NCI-H526 treated with DMSO at 0.1 percent for 48 hours (cell line): ENCODE measurements at regions not wholly inside any gene's neighbourhood (a gene's known extent, or its start where the extent isn't known, plus 50 kb on each side); places are given as distances from the start of the nearest gene placed in this dataset.
A peak's percentile ranks its signal among the peaks of the same experiment; 100 is the strongest.
"Not testable (repeated sequence)": the region's sequence is repeated elsewhere in the genome, so short reads cannot be mapped to it uniquely, and the experiment has no call there.

Experiments used
- DNase-seq: peaks from one replicate; lab custom pipeline; 2025; lab: John Stamatoyannopoulos, UW

- no peak for DNase-seq
Observed at GRCh38 chr1:60540141-60540540, 466.6 kb upstream of the C1orf87 start.

GRCh38 chr1:60535713-60536112, 462.1 kb upstream of the C1orf87 start:
- no peak for DNase-seq

GRCh38 chr1:60527567-60527966, 454.0 kb upstream of the C1orf87 start:
- no peak for DNase-seq

GRCh38 chr1:60516996-60517395, 443.4 kb upstream of the C1orf87 start:
- DNase-seq: no peak

DNA sequence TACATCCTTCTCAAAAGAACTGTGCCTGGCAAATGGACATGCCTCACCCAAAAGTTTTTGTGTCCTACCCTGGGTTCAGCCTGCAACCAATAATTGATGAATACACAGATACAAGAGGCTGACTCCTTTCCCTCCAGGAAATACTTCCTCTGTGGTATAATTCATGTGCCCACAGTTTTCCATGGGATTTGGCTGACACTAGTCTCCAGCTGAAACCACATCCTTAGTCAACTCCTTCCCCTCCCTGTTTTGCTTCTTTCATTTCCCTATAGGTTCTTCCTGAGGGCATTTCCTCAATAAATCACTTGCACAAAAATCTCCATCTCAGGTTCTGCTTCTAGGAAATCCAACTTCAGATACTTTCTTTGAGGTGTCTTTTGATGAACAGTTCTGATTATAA, 436.6 kb upstream of the C1orf87 start:
- no peak for DNase-seq

DNA sequence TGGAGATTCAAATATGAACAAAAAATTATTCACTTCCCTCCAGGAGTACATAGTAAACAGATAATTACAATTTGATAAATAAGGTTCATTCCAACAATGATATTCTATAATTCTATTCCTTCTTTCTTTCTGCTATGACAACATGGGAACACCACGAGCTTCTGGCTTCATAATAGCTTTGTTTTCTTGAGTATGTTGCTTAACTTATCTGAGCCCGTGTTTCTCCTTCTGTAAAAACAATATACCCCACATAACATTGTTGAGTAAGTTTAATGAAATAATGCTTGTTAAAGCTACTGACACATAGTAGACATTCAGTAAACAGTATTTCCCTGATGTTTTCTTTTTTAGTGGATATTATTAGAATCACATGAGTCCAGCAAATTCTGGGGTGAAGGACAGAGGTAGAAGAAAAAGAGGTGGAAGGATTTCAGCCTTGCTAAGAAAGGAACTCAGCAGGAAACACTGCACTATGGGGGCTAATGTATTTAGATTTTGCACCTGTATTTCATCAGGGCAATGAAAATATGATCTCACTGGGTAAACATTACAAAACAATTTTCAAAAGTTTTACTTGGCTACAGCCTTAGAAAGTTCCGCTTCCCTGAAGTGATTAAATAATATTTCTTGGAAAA, 430.8 kb upstream of the C1orf87 start:
- no peak for DNase-seq

- DNase-seq: peak; percentile 26
Observed at GRCh38 chr1:60503266-60503925, 429.8 kb upstream of the C1orf87 start.

DNA sequence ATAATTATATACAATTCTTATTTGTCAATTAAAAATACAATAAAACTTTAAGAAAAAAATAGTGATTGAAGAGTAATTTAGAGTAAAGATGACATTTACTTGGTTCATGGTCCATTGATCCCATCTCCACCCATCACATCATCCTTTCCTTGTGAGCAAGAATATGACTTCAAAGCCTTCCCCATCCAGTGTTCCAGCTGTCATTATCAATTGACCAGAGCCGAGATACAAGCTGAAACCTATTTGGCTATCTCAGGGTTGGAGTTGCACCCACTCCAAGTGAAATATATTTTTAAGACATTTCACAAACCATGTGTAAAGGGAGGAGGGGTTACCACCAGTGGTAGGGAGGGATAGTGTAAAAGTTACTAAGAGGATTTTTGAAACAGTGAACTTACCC, 428.9 kb upstream of the C1orf87 start:
- no peak for DNase-seq

- not testable (repeated sequence) for DNase-seq
Observed at GRCh38 chr1:60489916-60490480, 416.4 kb upstream of the C1orf87 start.

DNA sequence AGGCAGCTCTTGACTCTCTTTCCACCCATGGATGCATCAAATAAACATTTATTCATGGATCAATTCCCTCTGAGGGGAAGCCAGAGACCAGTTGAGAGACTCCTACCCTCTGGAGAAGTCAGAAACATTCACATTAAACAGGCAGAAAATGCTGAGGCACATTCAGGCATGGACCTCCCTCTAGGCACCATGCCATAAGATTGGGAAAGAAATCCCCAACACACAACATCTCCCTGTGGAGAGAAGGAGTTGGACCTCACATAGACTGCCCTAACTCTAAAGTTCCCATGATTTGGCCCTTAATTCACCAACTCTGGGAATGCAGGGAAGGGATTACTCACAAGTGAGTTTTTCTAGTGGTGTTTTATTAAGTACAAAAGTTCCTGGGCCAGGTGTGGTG, 415.3 kb upstream of the C1orf87 start:
- DNase-seq: no peak

- DNase-seq: no peak
Observed at GRCh38 chr1:60487565-60488345, 414.2 kb upstream of the C1orf87 start.

GRCh38 chr1:60483509-60483908, 409.9 kb upstream of the C1orf87 start:
- peak; percentile 35 for DNase-seq

DNA sequence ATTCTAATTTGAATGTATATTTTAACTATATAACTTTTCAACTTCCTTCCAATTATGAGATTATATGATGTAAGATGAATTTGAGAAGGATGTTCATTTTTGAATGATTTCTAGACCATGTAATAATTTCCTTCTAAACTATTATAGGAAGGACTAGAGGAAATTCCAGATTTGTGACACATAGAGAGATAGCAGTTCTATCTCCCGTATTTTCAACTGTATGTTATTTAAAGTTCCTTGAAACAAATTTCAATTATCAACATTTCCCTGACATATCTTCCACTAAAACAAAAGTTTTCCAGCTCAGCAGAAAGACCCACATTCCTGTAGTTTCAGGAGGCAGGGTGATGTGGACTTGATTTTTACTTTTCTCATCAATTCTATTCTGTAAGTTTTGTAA, 396.7 kb upstream of the C1orf87 start:
- DNase-seq: no peak

GRCh38 chr1:60463786-60464185, 390.2 kb upstream of the C1orf87 start:
- DNase-seq: no peak

GRCh38 chr1:60463146-60463545, 389.6 kb upstream of the C1orf87 start:
- no peak for DNase-seq

DNA sequence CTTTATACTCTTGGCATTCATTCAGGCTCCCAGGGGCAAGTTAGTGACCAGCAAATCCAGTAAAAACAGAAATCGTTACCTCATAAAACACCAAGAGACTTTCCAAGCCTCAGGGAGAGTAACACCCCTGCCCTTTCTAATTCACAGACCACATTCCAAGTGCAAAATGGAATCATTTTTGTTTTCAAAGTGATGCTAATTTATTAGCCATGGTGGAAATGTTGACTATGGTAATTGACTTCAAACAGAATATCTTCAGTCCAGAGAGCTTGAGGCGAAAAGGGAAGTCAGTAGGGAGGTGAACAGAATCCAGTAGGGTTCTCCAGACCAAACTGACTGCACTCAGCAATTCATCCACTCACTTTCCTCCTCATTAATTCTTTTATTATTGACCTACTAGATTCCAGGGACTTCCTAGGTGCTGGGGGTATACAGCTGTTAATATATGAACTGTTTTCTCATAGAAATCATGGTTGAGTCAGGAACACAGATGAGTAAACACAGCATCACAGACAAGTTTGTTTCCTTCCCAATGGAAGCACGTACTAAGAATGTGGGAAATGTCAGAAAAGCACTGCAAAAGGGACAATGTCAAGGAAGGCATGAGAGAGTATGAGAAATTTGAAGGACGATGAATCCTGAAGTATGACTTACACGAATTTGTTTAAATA, 388.5 kb upstream of the C1orf87 start:
- no peak for DNase-seq

- no peak for DNase-seq
Observed at GRCh38 chr1:60458111-60458510, 384.5 kb upstream of the C1orf87 start.

- no peak for DNase-seq
Observed at GRCh38 chr1:60449876-60450275, 376.3 kb upstream of the C1orf87 start.

- DNase-seq: no peak
Observed at GRCh38 chr1:60448850-60449249, 375.3 kb upstream of the C1orf87 start.

GRCh38 chr1:60444680-60445079, 371.1 kb upstream of the C1orf87 start:
- no peak for DNase-seq

DNA sequence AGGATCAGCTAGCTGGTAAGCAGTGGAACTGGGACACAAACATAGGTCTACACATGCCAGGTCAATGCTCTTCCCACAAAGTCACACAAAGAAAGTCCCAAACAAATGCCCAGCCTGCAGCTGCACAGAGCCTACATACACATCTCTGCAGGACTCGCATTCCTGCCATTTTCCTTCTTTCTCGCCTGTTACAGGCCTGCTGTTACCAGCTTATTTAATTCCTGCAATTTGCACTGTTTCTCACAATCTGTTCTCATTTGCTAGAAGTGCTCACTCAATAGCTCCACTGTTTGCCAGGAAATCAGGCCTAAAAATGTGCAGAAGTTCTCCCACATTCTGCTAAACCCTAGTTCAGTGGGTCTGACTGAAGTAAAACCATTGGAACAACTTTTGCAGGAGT, 362.6 kb upstream of the C1orf87 start:
- DNase-seq: no peak

DNA sequence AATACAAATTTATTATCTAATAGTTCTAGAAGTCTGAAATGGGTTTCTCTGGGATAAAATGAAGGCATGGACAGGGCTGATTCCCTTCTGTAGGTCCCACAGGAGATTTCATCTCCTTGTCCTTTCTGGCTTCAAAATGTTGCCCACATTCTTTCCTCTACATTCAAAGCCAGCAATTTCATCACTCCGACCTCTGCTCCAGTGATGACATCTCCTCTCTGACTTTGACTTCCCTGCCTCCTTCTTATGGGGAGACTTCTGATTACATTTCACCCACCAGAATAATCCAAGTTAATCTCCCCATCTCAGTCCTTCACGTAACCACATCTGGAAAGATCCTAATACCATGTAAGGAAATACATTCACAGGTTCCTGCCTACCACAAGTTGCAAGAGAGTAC, 358.0 kb upstream of the C1orf87 start:
- DNase-seq: no peak
